ENCODE measurements at regions not wholly inside any gene's neighbourhood (a gene's known extent, or its start where the extent isn't known, plus 50 kb on each side); places are given as distances from the start of the nearest gene placed in this dataset.

- no peak for DNase-seq (ENCODE audit: low spot score)
Measured at GRCh38 chr1:229058729-229059128, 212.2 kb upstream of the RAB4A start.

GRCh38 chr1:229059671-229060539 is 211.0 kb upstream of the RAB4A start:
- DNase-seq (ENCODE audit: low spot score): peak; percentile 63

- no peak for DNase-seq (ENCODE audit: low spot score)
Measured at GRCh38 chr1:229062135-229062534, 208.8 kb upstream of the RAB4A start.

DNA sequence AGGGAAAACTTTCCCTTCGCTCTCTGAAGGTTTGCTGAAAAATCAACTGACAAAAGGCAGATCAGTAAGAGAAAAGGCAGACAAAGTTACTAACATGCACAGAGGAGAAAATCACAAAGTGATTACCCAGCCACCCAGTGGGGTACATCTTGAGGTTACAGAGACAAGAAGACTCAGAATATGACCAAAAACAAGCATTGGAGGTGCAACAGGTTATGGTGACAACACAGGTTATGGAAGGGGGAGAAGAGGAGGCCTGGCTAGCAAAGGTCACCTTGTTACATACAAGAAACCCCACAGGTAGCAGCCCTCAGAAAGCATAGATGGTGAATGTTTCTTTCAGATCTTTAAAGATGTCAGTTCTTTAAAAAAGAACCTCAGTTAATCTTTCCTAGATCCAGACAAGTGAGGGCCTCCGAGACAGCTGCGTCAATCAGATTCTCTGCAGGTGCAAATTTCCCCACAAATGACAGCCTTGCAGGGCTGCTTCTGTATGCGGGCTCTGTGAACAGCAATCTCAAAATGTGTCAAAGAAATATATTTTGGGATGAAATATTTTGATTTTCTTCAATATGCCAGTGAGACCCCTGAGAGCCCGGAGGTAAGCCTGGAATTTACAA is 207.6 kb upstream of the RAB4A start:
- no peak for DNase-seq (ENCODE audit: low spot score)

DNA sequence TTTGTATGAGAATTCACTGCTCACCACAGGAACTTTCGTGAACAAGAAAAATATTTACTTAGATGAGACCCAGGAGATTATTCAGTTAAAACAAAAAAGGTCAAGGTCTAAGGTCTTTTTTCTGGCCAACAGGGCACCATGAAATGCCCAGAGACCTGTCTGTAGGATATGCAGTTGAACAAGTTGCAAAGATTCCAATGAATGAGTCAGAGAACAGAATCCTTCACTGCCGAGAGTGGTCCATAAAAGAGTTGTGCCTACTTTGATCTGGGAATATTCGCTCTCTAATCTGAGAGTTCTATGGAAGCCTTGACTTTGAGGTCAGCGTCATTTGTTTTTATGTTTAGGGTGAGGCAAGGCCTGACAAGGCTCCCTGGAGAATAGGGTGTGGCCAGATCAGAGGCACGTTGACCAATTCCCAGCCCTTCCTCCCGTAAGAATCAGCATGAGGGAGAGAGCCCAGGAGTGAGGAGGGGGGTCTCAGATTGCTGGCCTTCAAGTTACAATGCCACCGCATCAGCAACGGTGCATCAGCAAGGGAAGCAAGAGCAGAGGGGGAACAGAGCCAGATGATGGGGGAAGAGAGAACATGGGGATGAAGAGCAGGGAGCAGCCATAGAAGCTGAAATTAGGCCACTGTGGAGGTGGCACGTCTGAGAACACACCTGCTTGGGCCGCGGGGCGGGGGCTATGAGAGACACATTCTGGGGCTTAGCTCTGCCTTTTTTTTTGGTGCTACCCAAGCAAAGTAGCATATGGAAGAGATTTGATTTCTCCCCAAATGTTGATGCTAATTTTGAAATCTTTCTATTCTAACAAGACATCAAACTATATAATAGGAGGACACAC is 206.4 kb upstream of the RAB4A start:
- DNase-seq (ENCODE audit: low spot score): peak; percentile 57

GRCh38 chr1:229065613-229066012 is 205.3 kb upstream of the RAB4A start:
- DNase-seq (ENCODE audit: low spot score): no peak

GRCh38 chr1:229066591-229066990 is 204.3 kb upstream of the RAB4A start:
- DNase-seq (ENCODE audit: low spot score): no peak

GRCh38 chr1:229067546-229067945 is 203.4 kb upstream of the RAB4A start:
- no peak for DNase-seq (ENCODE audit: low spot score)

DNA sequence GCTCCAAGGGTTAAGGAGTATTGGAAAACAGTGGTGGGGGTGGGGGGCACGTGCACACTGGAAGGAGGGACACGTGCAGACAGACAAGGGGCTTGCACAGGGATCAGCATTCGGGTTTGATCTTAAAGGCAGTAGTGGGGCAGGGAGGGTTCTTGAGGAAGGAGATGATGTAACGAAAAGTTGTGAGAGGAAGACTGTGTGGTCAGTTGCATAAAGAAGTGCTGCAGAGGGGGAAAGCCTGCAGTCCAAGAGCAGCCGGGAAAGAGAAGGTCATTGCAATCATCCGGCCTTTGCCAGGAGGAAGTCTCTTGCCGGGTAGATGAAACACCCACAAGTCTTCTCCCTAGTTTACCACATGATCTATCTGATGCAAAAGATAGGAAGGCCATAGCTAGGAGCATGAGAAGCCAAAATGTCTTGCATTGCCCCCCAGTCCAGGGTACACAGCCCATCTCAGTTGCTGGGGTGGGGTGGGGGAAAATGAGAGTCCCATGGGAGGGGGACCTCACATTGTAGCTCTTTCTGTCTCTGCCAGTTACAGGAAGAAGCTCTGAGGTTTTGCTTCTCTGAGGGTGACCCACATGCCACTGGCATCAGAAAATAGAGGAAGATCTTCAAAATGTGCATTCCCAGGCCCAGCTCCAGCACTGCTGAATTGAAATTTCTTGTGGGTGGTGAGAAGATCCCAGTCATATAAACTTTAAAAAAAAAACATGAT is 202.5 kb upstream of the RAB4A start:
- peak; percentile 49 for DNase-seq (ENCODE audit: low spot score)

GRCh38 chr1:229069176-229069575 is 201.7 kb upstream of the RAB4A start:
- DNase-seq (ENCODE audit: low spot score): no peak

DNA sequence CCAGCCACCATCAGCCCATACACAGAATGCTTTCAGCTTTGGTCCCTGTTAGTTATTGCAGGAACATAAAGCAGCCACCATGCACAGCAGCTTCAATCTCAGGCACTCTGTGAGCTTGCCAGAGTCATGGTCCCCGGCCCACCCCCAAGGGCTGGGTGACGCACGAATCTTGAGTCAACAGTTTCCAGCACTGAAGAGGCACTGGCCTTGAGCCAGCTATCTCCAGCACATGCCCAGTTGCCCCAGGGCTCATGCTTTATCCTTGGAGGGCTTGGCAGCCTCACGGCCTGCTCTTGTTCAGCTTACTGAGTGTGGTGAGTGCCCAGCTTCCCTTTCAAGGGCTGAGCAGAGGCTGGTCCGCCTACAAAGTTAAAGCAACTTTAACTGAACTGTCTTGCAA is 200.7 kb upstream of the RAB4A start:
- DNase-seq (ENCODE audit: low spot score): peak; percentile 77

DNA sequence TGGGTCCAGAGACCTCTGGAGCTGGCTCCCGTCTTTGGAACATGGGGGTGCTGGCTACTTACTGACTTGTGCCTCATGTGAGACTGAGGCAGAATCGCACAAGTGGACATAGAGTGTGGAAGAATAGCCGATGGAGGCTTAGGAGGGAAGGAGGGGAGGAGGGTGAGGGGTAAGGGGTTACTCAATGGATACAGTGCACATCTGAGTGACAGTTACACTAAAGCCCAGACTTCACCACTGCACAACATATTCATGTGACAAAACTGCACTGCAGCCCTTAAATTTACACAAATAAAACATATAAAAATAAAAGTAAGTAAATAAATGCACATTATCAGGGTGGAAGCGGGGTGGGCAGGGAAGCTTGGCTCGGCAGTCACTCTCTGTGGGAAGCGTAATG is 197.7 kb upstream of the RAB4A start:
- no peak for DNase-seq (ENCODE audit: low spot score)

DNA sequence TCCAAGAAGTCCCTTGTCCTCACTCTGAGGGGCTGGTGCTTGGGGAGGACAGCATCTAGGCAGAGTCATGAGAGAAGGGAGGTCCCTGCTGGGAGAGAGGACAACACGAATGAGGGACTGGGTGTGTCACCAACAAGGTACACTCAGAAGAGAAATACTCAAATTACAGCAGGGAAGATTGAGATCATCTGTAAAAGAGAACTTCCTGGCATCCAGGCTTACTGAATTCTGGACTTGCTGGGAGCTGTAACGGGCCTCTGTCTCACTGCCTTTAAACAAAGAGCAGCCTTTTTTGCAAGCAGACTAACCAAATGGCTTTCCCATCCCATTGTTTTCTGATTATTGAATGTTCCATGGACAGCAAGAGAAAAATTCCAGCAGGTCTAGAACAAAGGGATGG is 195.7 kb upstream of the RAB4A start:
- peak; percentile 10 for DNase-seq (ENCODE audit: low spot score)

DNA sequence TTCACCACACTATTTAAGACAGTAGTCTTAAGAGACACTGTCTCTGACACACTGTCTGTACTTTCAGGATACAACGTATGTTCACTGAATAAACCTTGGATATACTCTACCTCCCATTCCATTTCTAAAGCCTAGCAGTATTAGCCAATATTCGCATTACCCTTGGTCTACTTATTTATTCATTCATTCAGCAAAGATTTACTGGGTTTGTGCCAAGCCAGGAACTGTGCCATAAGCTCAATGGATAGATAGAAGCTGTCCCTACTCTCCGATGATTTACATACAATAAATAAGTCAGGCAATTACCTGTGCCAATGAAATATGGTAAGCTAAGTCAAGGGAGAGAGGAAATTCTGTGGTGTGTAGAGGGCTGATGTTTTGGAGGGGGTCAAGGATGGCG is 195.2 kb upstream of the RAB4A start:
- DNase-seq (ENCODE audit: low spot score): no peak

DNA sequence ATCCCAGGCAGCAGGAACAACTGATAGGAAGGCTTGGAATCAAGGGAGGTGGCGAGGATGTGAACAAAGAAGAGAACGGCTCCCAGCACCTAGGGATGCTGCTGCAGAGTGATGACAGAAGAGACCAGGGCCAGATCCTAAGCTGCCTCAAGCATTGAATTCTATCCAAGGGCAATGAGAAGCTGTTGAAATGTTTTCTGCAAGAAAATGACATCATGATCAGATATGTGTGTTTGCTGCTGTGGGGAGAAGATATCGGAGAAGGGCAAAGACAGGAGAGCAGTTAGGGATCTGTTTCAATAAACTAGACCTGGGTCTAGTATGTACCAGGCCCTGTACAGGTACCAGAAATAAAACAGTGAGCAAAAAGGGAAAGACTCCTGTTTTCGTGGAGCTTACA is 194.7 kb upstream of the RAB4A start:
- DNase-seq (ENCODE audit: low spot score): no peak

DNA sequence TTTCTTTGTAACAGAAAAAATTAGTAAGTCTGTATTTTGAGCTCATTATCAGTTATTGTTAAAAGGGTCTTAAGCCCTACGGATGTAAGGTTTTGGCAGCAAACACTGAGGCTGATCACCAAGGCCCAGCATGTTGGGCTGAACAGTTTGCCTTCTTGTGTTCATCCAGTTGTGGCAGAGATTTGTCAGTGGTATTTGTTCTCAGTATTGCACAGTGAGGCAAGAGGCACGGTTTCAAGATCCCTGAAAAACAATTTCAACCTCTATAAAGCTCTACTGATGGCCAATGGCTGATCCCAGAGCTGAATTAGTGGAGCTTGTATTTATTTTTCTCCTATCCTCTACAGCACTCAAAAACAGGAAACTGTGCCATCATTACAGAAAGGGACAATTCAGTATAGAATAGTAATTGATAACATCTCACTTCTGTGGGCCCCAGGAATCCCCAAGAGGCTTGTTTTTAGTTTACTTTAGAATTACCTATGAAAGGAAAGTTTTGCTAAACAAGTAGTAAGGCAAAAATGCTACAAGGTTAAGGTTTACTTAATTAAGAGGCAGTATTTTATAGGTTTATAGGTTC is 191.8 kb upstream of the RAB4A start:
- DNase-seq (ENCODE audit: low spot score): no peak

DNA sequence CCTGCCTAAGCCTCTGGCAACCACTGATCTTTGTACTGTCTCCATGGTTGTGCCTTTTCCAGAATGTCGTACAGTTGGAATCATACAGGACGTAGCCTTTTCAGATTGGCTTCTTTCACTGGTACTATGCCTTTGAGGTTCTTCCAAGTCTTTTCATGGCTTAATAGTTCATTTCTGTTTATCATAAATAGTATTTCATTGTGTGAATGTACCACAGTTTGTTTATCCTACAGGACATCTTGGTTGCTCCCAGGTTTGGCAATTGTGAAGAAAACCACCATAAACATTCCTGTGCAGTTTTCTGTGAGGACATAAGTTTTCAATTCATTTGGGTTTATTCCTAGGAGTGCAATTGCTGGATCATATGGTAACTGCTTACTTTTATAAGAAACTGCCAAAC is 190.6 kb upstream of the RAB4A start:
- no peak for DNase-seq (ENCODE audit: low spot score)

GRCh38 chr1:229085291-229085690 is 185.6 kb upstream of the RAB4A start:
- no peak for DNase-seq (ENCODE audit: low spot score)

GRCh38 chr1:229086091-229086490 is 184.8 kb upstream of the RAB4A start:
- DNase-seq (ENCODE audit: low spot score): no peak

DNA sequence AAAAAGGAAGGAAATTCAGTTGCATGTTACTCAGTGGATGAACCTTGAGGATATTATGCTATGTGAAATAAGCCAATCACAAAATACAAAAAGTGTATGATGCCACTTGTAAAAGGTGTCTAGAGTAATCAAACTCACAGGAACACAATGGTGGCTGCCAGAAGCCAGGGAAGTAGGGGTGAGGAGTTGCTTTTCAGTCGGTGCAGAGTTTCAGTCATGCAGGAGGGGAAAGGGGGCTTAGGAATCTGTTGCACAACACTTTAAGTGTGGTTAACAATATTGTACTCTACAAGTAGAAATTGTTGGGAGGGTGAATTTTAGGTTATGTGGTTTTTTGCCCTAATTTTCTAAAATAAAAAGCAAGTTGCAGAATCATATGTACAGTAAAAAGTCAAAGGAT is 184.2 kb upstream of the RAB4A start:
- no peak for DNase-seq (ENCODE audit: low spot score)

GRCh38 chr1:229087339-229087738 is 183.6 kb upstream of the RAB4A start:
- no peak for DNase-seq (ENCODE audit: low spot score)
